Naive thymus-derived CD4-positive, alpha-beta T cell (primary cell): ENCODE measurements at regions not wholly inside any gene's neighbourhood (a gene's known extent, or its start where the extent isn't known, plus 50 kb on each side); places are given as distances from the start of the nearest gene placed in this dataset.
"Not testable (repeated sequence)": the region's sequence is repeated elsewhere in the genome, so short reads cannot be mapped to it uniquely, and the experiment has no call there.

Source experiments
- ATAC-seq: fragments of 150-1000 bp; cut with Tn5 transposase; 2 replicates; pipeline ENCODE4 v1.10.0; 2021; ENCODE audit warnings: mild to moderate bottlenecking, moderate library complexity
- CTCF ChIA-PET: fragments of 350-600 bp; sonication (Branson Sonifier 250); formaldehyde crosslinking; loops from one replicate; lab custom pipeline; 2021; ENCODE audit warnings: antibody characterized with exemption; lab: Charles Lee
- POLR2A ChIA-PET: fragments of 350-600 bp; sonication (Branson Sonifier 250); formaldehyde crosslinking; loops from one replicate; lab custom pipeline; 2021; ENCODE audit warnings: antibody characterized with exemption, inconsistent platforms; lab: Charles Lee
- DNase-seq, 9 donors: peaks; one replicate each; pipeline versions ENCODE4 v3.0.0 to v3.0.0-alpha.2; 2020 to 2022; ENCODE audit warnings: mixed read lengths in 1 of 9
- H3K27ac ChIP-seq: one replicate; pipeline ENCODE4 v1.7.0; 2013; ENCODE audit warnings: mild to moderate bottlenecking, low read depth, low read length, moderate library complexity
- H3K27me3 ChIP-seq, 2 donors: one replicate each; pipeline ENCODE4 v1.7.0; 2013; ENCODE audit warnings: low read length in 2 of 2, mild to moderate bottlenecking in 2 of 2, moderate library complexity in 2 of 2; ENCODE audit not compliant: control insufficient read depth in 2 of 2, insufficient read depth in 2 of 2
- H3K36me3 ChIP-seq, 3 experiments: 1 replicate in 2 of 3; 2 replicates in 1 of 3; pipeline ENCODE4 v1.7.0; 2013; ENCODE audit warnings: low read length in 3 of 3, mild to moderate bottlenecking in 3 of 3, moderate library complexity in 1 of 3; ENCODE audit not compliant: insufficient read depth in 3 of 3, control insufficient read depth in 2 of 3
- H3K4me1 ChIP-seq, 2 donors: one replicate each; pipeline ENCODE4 v1.7.0; 2013; ENCODE audit warnings: low read length in 2 of 2, mild to moderate bottlenecking in 2 of 2, moderate library complexity in 1 of 2; ENCODE audit not compliant: control insufficient read depth in 2 of 2, insufficient read depth in 2 of 2
- H3K4me3 ChIP-seq: 2 replicates; pipeline ENCODE4 v1.7.0; 2013; ENCODE audit warnings: mild to moderate bottlenecking, low read length
- H3K9me3 ChIP-seq, 3 experiments: 1 replicate in 2 of 3; 2 replicates in 1 of 3; pipeline ENCODE4 v1.7.0; 2013; ENCODE audit warnings: low read length in 3 of 3; ENCODE audit not compliant: control insufficient read depth in 2 of 3
- H3K27ac Mint-ChIP-seq, 9 donors: one replicate each; pipeline ENCODE4 v1.8.0; 2020 to 2022; ENCODE audit warnings: mixed read lengths in 9 of 9, mild to moderate bottlenecking in 8 of 9, moderate library complexity in 5 of 9, inconsistent platforms in 2 of 9
- H3K27me3 Mint-ChIP-seq, 5 donors: one replicate each; pipeline ENCODE4 v1.8.0; 2021 to 2022; ENCODE audit warnings: mixed read lengths in 5 of 5, mild to moderate bottlenecking in 1 of 5
- H3K36me3 Mint-ChIP-seq, 5 donors: one replicate each; pipeline ENCODE4 v1.8.0; 2020 to 2022; ENCODE audit warnings: mixed read lengths in 5 of 5, mild to moderate bottlenecking in 3 of 5, inconsistent platforms in 1 of 5
- H3K4me1 Mint-ChIP-seq, 7 donors: one replicate each; pipeline ENCODE4 v1.8.0; 2020 to 2022; ENCODE audit warnings: mixed read lengths in 7 of 7, mild to moderate bottlenecking in 3 of 7, inconsistent platforms in 1 of 7
- H3K4me3 Mint-ChIP-seq, 10 donors: one replicate each; pipeline ENCODE4 v1.8.0; 2020 to 2022; ENCODE audit warnings: mild to moderate bottlenecking in 10 of 10, mixed read lengths in 10 of 10, moderate library complexity in 6 of 10, inconsistent platforms in 2 of 10
- H3K9me3 Mint-ChIP-seq, 11 donors: one replicate each; pipeline ENCODE4 v1.8.0; 2020 to 2022; ENCODE audit warnings: mixed read lengths in 11 of 11, mild to moderate bottlenecking in 4 of 11, inconsistent platforms in 1 of 11, moderate library complexity in 1 of 11
- intact Hi-C, 2 donors: fragments of 100-400 bp; cut with micrococcal nuclease; formaldehyde crosslinking; loops; one replicate each; pipeline ENCODE4 v1.15.1; 2023

GRCh38 chrX:140425712-140426395 is 79.0 kb downstream of the SOX3 start:
- Mint-ChIP-seq H3K36me3 (no peaks in the 10 kb centered on the region), H3K4me1 (no peaks in the 10 kb centered on the region), H3K9me3 (peaks cover 0 to 3% (median 0%) of the 10 kb centered on the region in 11 donors), H3K27ac (no peak overlapping the region), H3K27me3 (no peaks in the 10 kb centered on the region), H3K4me3 (no peak overlapping the region)
- H3K36me3 ChIP-seq: no peaks in the 10 kb centered on the region
- H3K9me3 ChIP-seq: no peaks in the 10 kb centered on the region
- no peak overlapping the region for H3K27ac ChIP-seq
- H3K4me1 ChIP-seq: no peaks in the 10 kb centered on the region
- DNase-seq (no peak), ATAC-seq (no peak)
- ChIA-PET POLR2A (no interaction called here), CTCF (no interaction called here)
- H3K27me3 ChIP-seq: no peaks in the 10 kb centered on the region
- intact Hi-C loops: no loop called here
- no peak overlapping the region for H3K4me3 ChIP-seq

GRCh38 chrX:140422501-140422900 is 82.4 kb downstream of the SOX3 start:
- intact Hi-C loops: no loop called here
- Histone ChIP-seq H3K4me3 (no peak overlapping the region), H3K36me3 (no peaks in the 10 kb centered on the region), H3K27ac (no peak overlapping the region), H3K27me3 (no peaks in the 10 kb centered on the region), H3K4me1 (no peaks in the 10 kb centered on the region), H3K9me3 (no peaks in the 10 kb centered on the region)
- H3K4me1 Mint-ChIP-seq: no peaks in the 10 kb centered on the region
- H3K27ac Mint-ChIP-seq: no peak overlapping the region
- no peaks in the 10 kb centered on the region for H3K36me3 Mint-ChIP-seq
- DNase-seq (no peak), ATAC-seq (no peak)
- ChIA-PET CTCF (no interaction called here), POLR2A (no interaction called here)
- no peaks in the 10 kb centered on the region for H3K27me3 Mint-ChIP-seq
- no peak overlapping the region for H3K4me3 Mint-ChIP-seq
- H3K9me3 Mint-ChIP-seq: peaks cover 0 to 3% (median 0%) of the 10 kb centered on the region in 11 donors

GRCh38 chrX:140402131-140402530 is 102.7 kb downstream of the SOX3 start:
- H3K27me3 Mint-ChIP-seq, H3K9me3 ChIP-seq, H3K27ac ChIP-seq, H3K4me1 ChIP-seq, H3K36me3 Mint-ChIP-seq, CTCF ChIA-PET, H3K27me3 ChIP-seq, H3K4me3 ChIP-seq, H3K4me1 Mint-ChIP-seq, H3K36me3 ChIP-seq, intact Hi-C loops, ATAC-seq, H3K27ac Mint-ChIP-seq, POLR2A ChIA-PET, DNase-seq, H3K4me3 Mint-ChIP-seq: not testable (repeated sequence)
- H3K9me3 Mint-ChIP-seq: peaks cover 1 to 29% (median 9%) of the 10 kb centered on the region in 11 donors

- H3K27me3 Mint-ChIP-seq, POLR2A ChIA-PET, DNase-seq, H3K27ac Mint-ChIP-seq, H3K4me3 ChIP-seq, H3K27ac ChIP-seq, H3K36me3 ChIP-seq, H3K9me3 ChIP-seq, intact Hi-C loops, H3K4me3 Mint-ChIP-seq, H3K4me1 ChIP-seq, H3K27me3 ChIP-seq, H3K4me1 Mint-ChIP-seq, ATAC-seq, CTCF ChIA-PET, H3K36me3 Mint-ChIP-seq: not testable (repeated sequence)
- H3K9me3 Mint-ChIP-seq: peaks cover 0 to 11% (median 5%) of the 10 kb centered on the region in 11 donors
Measured at GRCh38 chrX:140396326-140396725, 108.5 kb downstream of the SOX3 start.

- H3K36me3 Mint-ChIP-seq: no peaks in the 10 kb centered on the region
- Histone ChIP-seq H3K27ac (no peak overlapping the region), H3K27me3 (no peaks in the 10 kb centered on the region), H3K4me3 (no peak overlapping the region), H3K36me3 (no peaks in the 10 kb centered on the region), H3K9me3 (no peaks in the 10 kb centered on the region), H3K4me1 (no peaks in the 10 kb centered on the region)
- peaks cover 0 to 3% (median 0%) of the 10 kb centered on the region in 11 donors for H3K9me3 Mint-ChIP-seq
- H3K4me1 Mint-ChIP-seq: no peaks in the 10 kb centered on the region
- intact Hi-C loops: no loop called here
- H3K4me3 Mint-ChIP-seq: no peak overlapping the region
- ATAC-seq (no peak), DNase-seq (no peak)
- H3K27me3 Mint-ChIP-seq: no peaks in the 10 kb centered on the region
- CTCF ChIA-PET: no interaction called here
- POLR2A ChIA-PET: no interaction called here
- H3K27ac Mint-ChIP-seq: no peak overlapping the region
Measured at GRCh38 chrX:140393507-140393906, 111.4 kb downstream of the SOX3 start.

- H3K4me1 ChIP-seq: no peaks in the 10 kb centered on the region
- H3K4me1 Mint-ChIP-seq: no peaks in the 10 kb centered on the region
- no peak for ATAC-seq
- no peak for DNase-seq
- H3K27ac ChIP-seq: no peak overlapping the region
- ChIA-PET CTCF (no interaction called here), POLR2A (no interaction called here)
- intact Hi-C loops: no loop called here
- no peaks in the 10 kb centered on the region for H3K36me3 ChIP-seq
- no peaks in the 10 kb centered on the region for H3K27me3 ChIP-seq
- no peaks in the 10 kb centered on the region for H3K9me3 ChIP-seq
- no peaks in the 10 kb centered on the region for H3K36me3 Mint-ChIP-seq
- H3K27ac Mint-ChIP-seq: no peak overlapping the region
- H3K9me3 Mint-ChIP-seq: no peaks in the 10 kb centered on the region
- H3K4me3 Mint-ChIP-seq: no peak overlapping the region
- no peak overlapping the region for H3K4me3 ChIP-seq
- H3K27me3 Mint-ChIP-seq: no peaks in the 10 kb centered on the region
Measured at GRCh38 chrX:140391313-140391712, 113.6 kb downstream of the SOX3 start.

- ATAC-seq (no peak), DNase-seq (no peak)
- H3K27me3 ChIP-seq: no peaks in the 10 kb centered on the region
- H3K27me3 Mint-ChIP-seq: peaks cover 0 to 5% (median 0%) of the 10 kb centered on the region in 5 donors
- H3K36me3 Mint-ChIP-seq: no peaks in the 10 kb centered on the region
- intact Hi-C loops: no loop called here
- POLR2A ChIA-PET: no interaction called here
- H3K4me3 Mint-ChIP-seq: no peak overlapping the region
- no peaks in the 10 kb centered on the region for H3K4me1 Mint-ChIP-seq
- no peaks in the 10 kb centered on the region for H3K4me1 ChIP-seq
- CTCF ChIA-PET: no interaction called here
- H3K27ac ChIP-seq: no peak overlapping the region
- H3K4me3 ChIP-seq: no peak overlapping the region
- no peaks in the 10 kb centered on the region for H3K9me3 ChIP-seq
- peaks cover 0 to 8% (median 0%) of the 10 kb centered on the region in 11 donors for H3K9me3 Mint-ChIP-seq
- no peak overlapping the region for H3K27ac Mint-ChIP-seq
- H3K36me3 ChIP-seq: no peaks in the 10 kb centered on the region
Measured at GRCh38 chrX:140389331-140389730, 115.5 kb downstream of the SOX3 start.
